NCI-H526 (cell line): ENCODE measurements at regions not wholly inside any gene's neighbourhood (a gene's known extent, or its start where the extent isn't known, plus 50 kb on each side); places are given as distances from the start of the nearest gene placed in this dataset.
"Not testable (repeated sequence)": the region's sequence is repeated elsewhere in the genome, so short reads cannot be mapped to it uniquely, and the experiment has no call there.

Experiments used
- DNase-seq, 2 experiments: peaks; one replicate each; lab custom pipeline; 2025; lab: John Stamatoyannopoulos, UW

DNA sequence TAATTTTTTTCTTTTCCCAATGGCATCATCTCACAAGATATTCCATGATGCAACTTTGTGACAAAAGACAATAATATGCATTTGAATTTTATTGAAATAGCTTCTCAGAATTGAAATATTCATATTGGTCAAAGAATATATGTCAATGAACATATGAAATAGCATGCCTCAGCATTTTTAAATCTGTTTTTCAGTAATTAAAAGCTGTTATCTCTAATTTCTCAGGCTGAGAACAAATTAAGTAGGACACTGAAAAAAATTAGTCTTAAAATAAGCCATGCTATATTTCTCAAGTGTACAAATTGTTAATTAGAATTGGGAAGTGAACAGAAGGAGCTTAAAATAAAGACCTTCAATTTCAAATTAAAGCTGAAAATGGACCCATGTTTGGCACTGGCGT is 570.1 kb downstream of the MFSD1 start:
- no peak for DNase-seq

GRCh38 chr3:159378396-159379194 is 576.7 kb downstream of the MFSD1 start:
- peak; percentile 32 to 40 for DNase-seq

- DNase-seq: no peak
Observed at GRCh38 chr3:159380891-159381290, 579.0 kb downstream of the MFSD1 start.

- DNase-seq: no peak
Observed at GRCh38 chr3:159390656-159391212, 588.9 kb downstream of the MFSD1 start.

DNA sequence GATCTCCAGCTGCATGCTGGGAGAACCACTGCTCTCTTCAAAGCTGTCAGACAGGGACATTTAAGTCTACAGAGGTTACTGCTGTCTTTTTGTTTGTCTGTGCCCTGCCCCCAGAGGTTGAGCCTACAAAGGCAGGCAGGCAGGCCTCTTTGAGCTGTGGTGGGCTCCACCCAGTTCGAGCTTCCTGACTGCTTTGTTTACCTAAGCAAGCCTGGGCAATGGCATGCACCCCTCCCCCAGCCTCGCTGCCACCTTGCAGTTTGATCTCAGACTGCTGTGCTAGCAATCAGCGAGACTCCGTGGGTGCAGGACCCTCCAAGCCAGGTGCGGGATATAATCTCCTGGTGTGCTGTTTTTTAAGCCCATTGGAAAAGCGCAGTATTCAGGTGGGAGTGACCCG is 591.0 kb upstream of the IL12A start:
- DNase-seq: not testable (repeated sequence)

DNA sequence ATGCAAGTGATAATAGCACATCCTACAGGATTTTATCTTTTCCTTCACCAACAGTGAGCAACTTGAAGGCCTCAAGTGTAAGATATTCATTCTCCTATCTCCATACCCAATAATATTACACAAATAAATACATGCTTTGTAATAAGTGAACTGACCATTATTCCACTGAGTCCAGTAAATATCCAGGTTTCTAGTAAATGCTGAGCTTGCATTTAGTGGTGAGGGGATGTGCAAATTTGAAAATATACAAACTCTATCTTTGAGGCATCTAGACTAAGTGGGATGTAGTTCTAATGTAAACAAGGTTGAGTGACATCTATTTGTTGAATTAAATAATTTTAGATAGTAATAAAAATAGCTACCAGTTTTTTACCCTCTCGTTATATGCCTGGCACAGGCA is 587.6 kb upstream of the IL12A start:
- DNase-seq: no peak

- not testable (repeated sequence) for DNase-seq
Observed at GRCh38 chr3:159409711-159410110, 578.9 kb upstream of the IL12A start.

DNA sequence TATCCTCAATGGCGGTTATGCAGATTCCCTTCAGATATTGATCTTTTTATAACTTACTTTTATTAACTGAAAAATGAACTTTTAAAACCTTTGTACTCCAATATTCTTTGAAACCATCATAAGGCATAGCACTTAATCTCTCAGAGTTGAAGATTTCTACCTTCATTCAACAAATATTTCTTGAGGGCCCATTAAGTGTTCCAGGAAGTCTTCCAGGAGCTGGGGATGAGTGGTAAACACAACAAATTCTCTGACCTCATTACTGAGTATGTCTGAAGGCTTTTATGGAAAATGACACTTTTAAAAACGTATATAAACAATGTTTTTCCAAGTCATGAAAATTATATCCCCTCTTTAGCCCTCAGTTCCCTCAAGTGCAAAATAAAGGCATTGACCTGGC is 575.3 kb upstream of the IL12A start:
- no peak for DNase-seq

DNA sequence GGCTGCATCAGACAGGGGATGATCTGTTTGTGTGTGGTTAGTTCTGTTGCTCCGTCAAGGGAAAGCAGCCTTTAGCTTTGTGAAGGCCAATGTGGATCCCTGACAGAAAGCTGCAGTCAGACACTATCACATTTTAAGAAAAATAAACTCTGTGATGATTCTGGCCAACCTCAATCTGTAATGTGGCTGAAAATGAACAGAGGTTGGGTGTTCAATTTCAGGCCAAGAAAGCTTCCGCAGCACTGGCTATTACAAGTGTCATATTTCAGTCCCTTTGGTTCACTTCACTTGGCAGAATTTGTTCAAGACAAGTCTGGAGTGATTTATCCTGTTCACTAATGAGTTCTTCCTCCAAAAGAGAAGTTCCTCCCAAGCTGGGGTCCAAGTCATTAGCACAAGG is 571.8 kb upstream of the IL12A start:
- no peak for DNase-seq

- DNase-seq: no peak
Observed at GRCh38 chr3:159417761-159418160, 570.9 kb upstream of the IL12A start.

- no peak for DNase-seq
Observed at GRCh38 chr3:159418571-159419526, 569.8 kb upstream of the IL12A start.

GRCh38 chr3:159429702-159430101 is 558.9 kb upstream of the IL12A start:
- DNase-seq: no peak

- peak in 1 of 2 experiments; percentile 12 for DNase-seq
Observed at GRCh38 chr3:159432682-159433340, 555.8 kb upstream of the IL12A start.

GRCh38 chr3:159439346-159439745 is 549.3 kb upstream of the IL12A start:
- DNase-seq: no peak

DNA sequence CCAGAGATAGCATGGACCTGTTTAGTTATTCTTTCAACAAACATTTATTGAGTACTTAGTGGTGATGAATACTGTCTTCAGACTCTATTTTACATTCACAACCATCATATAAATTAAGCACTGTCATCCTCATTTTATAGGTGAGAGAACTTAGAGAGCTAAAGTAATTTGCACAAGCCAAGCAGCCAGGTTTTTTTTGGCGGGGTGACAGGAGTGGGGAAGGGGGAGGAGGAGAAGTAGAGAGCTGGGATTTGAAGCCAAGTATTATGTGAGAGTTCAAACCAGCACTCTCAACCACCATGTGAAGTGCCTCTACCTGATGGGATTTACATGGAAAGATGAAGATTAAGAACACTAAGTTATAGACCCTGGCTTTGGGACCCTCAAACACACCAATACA is 547.4 kb upstream of the IL12A start:
- DNase-seq: no peak

GRCh38 chr3:159443266-159443665 is 545.4 kb upstream of the IL12A start:
- no peak for DNase-seq

- no peak for DNase-seq
Observed at GRCh38 chr3:159447841-159448240, 540.8 kb upstream of the IL12A start.

- DNase-seq: no peak
Observed at GRCh38 chr3:159448902-159449301, 539.7 kb upstream of the IL12A start.

DNA sequence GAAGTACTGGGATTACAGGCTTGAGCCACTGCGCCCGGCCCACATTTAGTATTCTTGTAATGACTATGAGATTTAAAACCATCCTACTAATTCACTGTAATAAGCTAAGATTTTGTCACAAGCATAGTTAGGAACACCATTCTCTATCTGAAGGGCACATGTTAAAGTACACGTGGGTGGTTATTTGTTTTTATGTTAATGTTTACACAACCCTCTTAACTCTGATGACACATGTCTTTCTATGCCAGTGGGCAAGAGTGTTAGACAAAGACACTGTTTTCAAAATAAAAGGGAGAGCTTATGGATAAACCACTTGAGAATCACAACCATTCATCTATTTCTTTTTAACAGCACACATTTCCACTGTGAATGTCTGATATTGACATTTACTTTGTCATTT is 537.6 kb upstream of the IL12A start:
- no peak for DNase-seq

DNA sequence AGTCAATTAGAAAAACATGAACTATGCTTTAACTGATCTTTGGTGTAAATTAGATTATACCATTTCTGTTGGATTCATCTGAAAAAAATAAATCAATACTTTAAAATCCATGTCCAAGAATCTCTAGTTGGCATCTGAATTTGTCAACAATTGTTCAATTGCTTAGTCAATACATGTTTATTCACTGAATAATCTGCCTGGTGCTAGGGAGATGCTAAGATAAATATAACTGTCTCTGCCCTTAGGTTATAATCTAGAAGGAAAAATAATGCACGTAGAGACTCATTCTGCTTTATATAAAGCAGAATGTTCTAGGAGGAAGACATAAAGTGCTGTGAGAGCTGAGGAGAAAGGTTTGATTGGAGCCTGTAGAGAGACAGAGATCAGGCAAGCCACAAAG is 537.2 kb upstream of the IL12A start:
- no peak for DNase-seq

- no peak for DNase-seq
Observed at GRCh38 chr3:159453036-159453435, 535.6 kb upstream of the IL12A start.

DNA sequence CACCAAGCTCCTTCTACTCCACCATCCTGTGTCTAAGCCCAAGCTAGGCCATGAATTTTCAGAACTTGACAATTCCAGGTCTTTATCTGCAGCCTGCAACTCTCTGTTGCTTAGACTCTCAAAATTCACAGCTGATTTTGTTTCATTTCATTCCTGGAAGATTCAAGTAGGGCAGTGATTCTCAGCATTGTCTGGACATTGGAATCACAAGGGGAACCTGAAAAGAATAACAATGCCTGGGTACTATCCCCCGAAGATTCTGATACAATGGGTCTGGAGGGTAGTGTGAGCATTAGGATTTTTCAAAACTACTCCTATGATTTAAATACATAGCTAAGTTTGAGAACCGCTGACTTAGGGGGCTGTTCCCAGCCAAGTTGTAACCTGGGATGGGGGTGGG is 534.7 kb upstream of the IL12A start:
- DNase-seq: no peak
